Choroid plexus epithelial cell (primary cell): ENCODE measurements at regions not wholly inside any gene's neighbourhood (a gene's known extent, or its start where the extent isn't known, plus 50 kb on each side); places are given as distances from the start of the nearest gene placed in this dataset.

ENCODE experiments used
- DNase-seq: peaks from one replicate; pipeline ENCODE4 v3.0.0-alpha.2; 2010; ENCODE audit warnings: low read depth
- H3K4me3 ChIP-seq: 2 replicates; pipeline ENCODE4 v1.5.1; 2011; ENCODE audit warnings: low read depth, mild to moderate bottlenecking, control low read depth, low read length, moderate library complexity
- CTCF ChIP-seq: conservative IDR thresholded peaks from 2 replicates; pipeline ENCODE4 v1.5.1; 2011; ENCODE audit warnings: low read depth, mild to moderate bottlenecking, control low read depth, inconsistent platforms, low read length, moderate library complexity

- DNase-seq: no peak
- no peak for TF ChIP-seq CTCF
- no peak overlapping the region for H3K4me3 ChIP-seq
These were observed 299.3 kb upstream of the SLITRK6 start for GRCh38 chr13:86098511-86098910.

GRCh38 chr13:86095351-86095750, 296.1 kb upstream of the SLITRK6 start:
- no peak overlapping the region for H3K4me3 ChIP-seq
- no peak for DNase-seq
- no peak for TF ChIP-seq CTCF

- no peak overlapping the region for H3K4me3 ChIP-seq
- DNase-seq: no peak
- TF ChIP-seq CTCF: no peak
These were observed 291.0 kb upstream of the SLITRK6 start for GRCh38 chr13:86090181-86090580.

- DNase-seq: peak; percentile 34
- H3K4me3 ChIP-seq: no peak overlapping the region
- TF ChIP-seq CTCF: no peak
These were observed 288.0 kb upstream of the SLITRK6 start for GRCh38 chr13:86087244-86087643.

- no peak overlapping the region for H3K4me3 ChIP-seq
- TF ChIP-seq CTCF: peak; percentile 24
- DNase-seq: peak; percentile 33
These were observed 286.7 kb upstream of the SLITRK6 start for GRCh38 chr13:86085890-86086289.

GRCh38 chr13:86082121-86082520, 282.9 kb upstream of the SLITRK6 start:
- DNase-seq: peak; percentile 41
- no peak overlapping the region for H3K4me3 ChIP-seq
- TF ChIP-seq CTCF: no peak

GRCh38 chr13:86080340-86080995, 281.2 kb upstream of the SLITRK6 start:
- peak; percentile 68 for DNase-seq
- no peak overlapping the region for H3K4me3 ChIP-seq
- no peak for TF ChIP-seq CTCF
